ENCODE measurements at regions not wholly inside any gene's neighbourhood (a gene's known extent, or its start where the extent isn't known, plus 50 kb on each side); places are given as distances from the start of the nearest gene placed in this dataset.

GRCh38 chr13:88189728-88190127, 518.6 kb downstream of the SLITRK5 start:
- H3K36me3 ChIP-seq (replicated peaks; ENCODE audit: low read depth, low read length): no peaks in the 10 kb centered on the region
- TF ChIP-seq CTCF (IDR thresholded peaks at IDR 0.05; ENCODE audit: low read depth, low read length) (no peak), EZH2phosphoT487 (IDR thresholded peaks at IDR 0.05; ENCODE audit: low read depth) (no peak)
- H3K4me2 ChIP-seq (ENCODE audit: low read length): no peak overlapping the region
- no peaks in the 10 kb centered on the region for H3K9me3 ChIP-seq (ENCODE audit: insufficient read depth, low read length)
- no peak overlapping the region for H3K9ac ChIP-seq (ENCODE audit: low read length)
- H3K27me3 ChIP-seq (ENCODE audit: low read depth, low read length): no peaks in the 10 kb centered on the region
- H2AFZ ChIP-seq (ENCODE audit: low read depth, low read length): 0 out of 2 replicates have a peak overlapping the region, but pooled peaks have one; percentile 51
- no peaks in the 10 kb centered on the region for H3K4me1 ChIP-seq (ENCODE audit: low read length)
- no peaks in the 10 kb centered on the region for H3K79me2 ChIP-seq (ENCODE audit: low read length)
- H3K4me3 ChIP-seq (ENCODE audit: low read length): no peak overlapping the region
- no peaks in the 10 kb centered on the region for H4K20me1 ChIP-seq (ENCODE audit: insufficient read depth, low read length)
- no peak overlapping the region for H3K27ac ChIP-seq (ENCODE audit: low read length)

- Histone ChIP-seq H3K4me1 (ENCODE audit: low read length) (no peaks in the 10 kb centered on the region), H3K27ac (ENCODE audit: low read length) (no peak overlapping the region), H3K4me2 (ENCODE audit: low read length) (no peak overlapping the region), H3K9me3 (ENCODE audit: insufficient read depth, low read length) (no peaks in the 10 kb centered on the region), H3K9ac (ENCODE audit: low read length) (no peak overlapping the region), H3K4me3 (ENCODE audit: low read length) (no peak overlapping the region), H3K36me3 (replicated peaks; ENCODE audit: low read depth, low read length) (no peaks in the 10 kb centered on the region), H4K20me1 (ENCODE audit: insufficient read depth, low read length) (no peaks in the 10 kb centered on the region), H3K79me2 (ENCODE audit: low read length) (no peaks in the 10 kb centered on the region), H3K27me3 (ENCODE audit: low read depth, low read length) (no peaks in the 10 kb centered on the region), H2AFZ (ENCODE audit: low read depth, low read length) (no peak overlapping the region)
- peak; percentile 19 for TF ChIP-seq CTCF (IDR thresholded peaks at IDR 0.05; ENCODE audit: low read depth, low read length)
- TF ChIP-seq EZH2phosphoT487 (IDR thresholded peaks at IDR 0.05; ENCODE audit: low read depth): no peak
Observed at GRCh38 chr13:88196106-88196505, 524.9 kb downstream of the SLITRK5 start.

GRCh38 chr13:88217372-88217771, 546.2 kb downstream of the SLITRK5 start:
- H3K79me2 ChIP-seq (ENCODE audit: low read length): no peaks in the 10 kb centered on the region
- H2AFZ ChIP-seq (ENCODE audit: low read depth, low read length): no peak overlapping the region
- no peak overlapping the region for H3K4me3 ChIP-seq (ENCODE audit: low read length)
- H3K9ac ChIP-seq (ENCODE audit: low read length): no peak overlapping the region
- no peak overlapping the region for H3K27ac ChIP-seq (ENCODE audit: low read length)
- H4K20me1 ChIP-seq (ENCODE audit: insufficient read depth, low read length): no peaks in the 10 kb centered on the region
- TF ChIP-seq CTCF (IDR thresholded peaks at IDR 0.05; ENCODE audit: low read depth, low read length) (no peak), EZH2phosphoT487 (IDR thresholded peaks at IDR 0.05; ENCODE audit: low read depth) (no peak)
- no peaks in the 10 kb centered on the region for H3K4me1 ChIP-seq (ENCODE audit: low read length)
- no peaks in the 10 kb centered on the region for H3K9me3 ChIP-seq (ENCODE audit: insufficient read depth, low read length)
- no peaks in the 10 kb centered on the region for H3K27me3 ChIP-seq (ENCODE audit: low read depth, low read length)
- H3K4me2 ChIP-seq (ENCODE audit: low read length): no peak overlapping the region
- no peaks in the 10 kb centered on the region for H3K36me3 ChIP-seq (replicated peaks; ENCODE audit: low read depth, low read length)

- H3K4me2 ChIP-seq (ENCODE audit: low read length): no peak overlapping the region
- no peaks in the 10 kb centered on the region for H3K79me2 ChIP-seq (ENCODE audit: low read length)
- no peaks in the 10 kb centered on the region for H4K20me1 ChIP-seq (ENCODE audit: insufficient read depth, low read length)
- no peak overlapping the region for H3K4me3 ChIP-seq (ENCODE audit: low read length)
- H3K27me3 ChIP-seq (ENCODE audit: low read depth, low read length): no peaks in the 10 kb centered on the region
- H3K36me3 ChIP-seq (replicated peaks; ENCODE audit: low read depth, low read length): no peaks in the 10 kb centered on the region
- no peaks in the 10 kb centered on the region for H3K4me1 ChIP-seq (ENCODE audit: low read length)
- TF ChIP-seq EZH2phosphoT487 (IDR thresholded peaks at IDR 0.05; ENCODE audit: low read depth): no peak
- TF ChIP-seq CTCF (IDR thresholded peaks at IDR 0.05; ENCODE audit: low read depth, low read length): no peak
- H2AFZ ChIP-seq (ENCODE audit: low read depth, low read length): no peak overlapping the region
- H3K27ac ChIP-seq (ENCODE audit: low read length): no peak overlapping the region
- no peaks in the 10 kb centered on the region for H3K9me3 ChIP-seq (ENCODE audit: insufficient read depth, low read length)
- no peak overlapping the region for H3K9ac ChIP-seq (ENCODE audit: low read length)
Observed at GRCh38 chr13:88217883-88218282, 546.7 kb downstream of the SLITRK5 start.

Measured in OCI-LY3 (cell line).